ENCODE measurements at regions not wholly inside any gene's neighbourhood (a gene's known extent, or its start where the extent isn't known, plus 50 kb on each side); places are given as distances from the start of the nearest gene placed in this dataset.
A peak's percentile ranks its signal among the peaks of the same experiment; 100 is the strongest.

GRCh38 chr5:33223563-33224284 is 217.0 kb upstream of the TARS1 start:
- DNase-seq: no peak

- DNase-seq: no peak
Measured at GRCh38 chr5:33224285-33224961, 216.3 kb upstream of the TARS1 start.

GRCh38 chr5:33227247-33227646 is 213.5 kb upstream of the TARS1 start:
- DNase-seq: no peak

GRCh38 chr5:33227746-33228145 is 213.0 kb upstream of the TARS1 start:
- no peak for DNase-seq

GRCh38 chr5:33228149-33228548 is 212.6 kb upstream of the TARS1 start:
- no peak for DNase-seq

GRCh38 chr5:33229216-33229615 is 211.5 kb upstream of the TARS1 start:
- no peak for DNase-seq

GRCh38 chr5:33230467-33231078 is 210.2 kb upstream of the TARS1 start:
- DNase-seq: no peak

GRCh38 chr5:33231214-33231710 is 209.5 kb upstream of the TARS1 start:
- DNase-seq: no peak

- no peak for DNase-seq
Measured at GRCh38 chr5:33231935-33232334, 208.8 kb upstream of the TARS1 start.

GRCh38 chr5:33232731-33233505 is 207.8 kb upstream of the TARS1 start:
- DNase-seq: peak; percentile 63

GRCh38 chr5:33235304-33235703 is 205.5 kb upstream of the TARS1 start:
- DNase-seq: no peak

GRCh38 chr5:33235824-33236223 is 204.9 kb upstream of the TARS1 start:
- DNase-seq: no peak

- DNase-seq: no peak
Measured at GRCh38 chr5:33237471-33237870, 203.3 kb upstream of the TARS1 start.

- no peak for DNase-seq
Measured at GRCh38 chr5:33238826-33239695, 201.7 kb upstream of the TARS1 start.

- peak; percentile 15 for DNase-seq
Measured at GRCh38 chr5:33240558-33240957, 200.2 kb upstream of the TARS1 start.

GRCh38 chr5:33241802-33242201 is 199.0 kb upstream of the TARS1 start:
- no peak for DNase-seq

GRCh38 chr5:33242277-33242676 is 198.5 kb upstream of the TARS1 start:
- no peak for DNase-seq

GRCh38 chr5:33244441-33245150 is 196.2 kb upstream of the TARS1 start:
- DNase-seq: no peak

- no peak for DNase-seq
Measured at GRCh38 chr5:33254579-33254978, 186.2 kb upstream of the TARS1 start.

- DNase-seq: no peak
Measured at GRCh38 chr5:33257807-33258429, 182.8 kb upstream of the TARS1 start.

- DNase-seq: no peak
Measured at GRCh38 chr5:33258553-33258952, 182.2 kb upstream of the TARS1 start.

All from NCI-H1105 treated with DMSO at 0.1 percent for 48 hours (cell line).